GM23338 (cell line): ENCODE measurements at regions not wholly inside any gene's neighbourhood (a gene's known extent, or its start where the extent isn't known, plus 50 kb on each side); places are given as distances from the start of the nearest gene placed in this dataset.

ENCODE experiments used
- ATAC-seq: fragments of 200-7000 bp; cut with Tn5 transposase; 3 replicates; pipeline ENCODE4 v1.9.1; 2020
- DNase-seq: peaks from one replicate; pipeline ENCODE4 v3.0.0-alpha.2; 2015; ENCODE audit warnings: low spot score
- H2AFZ ChIP-seq: fragments of 200-600 bp; sonication (generic); 2 replicates; pipeline ENCODE4 v1.8.0; 2016; ENCODE audit warnings: antibody characterized with exemption, mild to moderate bottlenecking, moderate library complexity
- H3F3A ChIP-seq: fragments of 200-600 bp; sonication (generic); replicated peaks from 2 replicates; pipeline ENCODE4 v1.8.0; 2017; ENCODE audit warnings: antibody characterized with exemption, mixed run types, low read depth
- H3K27ac ChIP-seq: fragments of 200-600 bp; sonication (generic); 2 replicates; pipeline ENCODE4 v1.6.1; 2016; ENCODE audit warnings: low read depth
- H3K27me3 ChIP-seq: fragments of 200-600 bp; sonication (generic); 2 replicates; pipeline ENCODE4 v1.8.0; 2016; ENCODE audit warnings: mild to moderate bottlenecking, mixed run types, moderate library complexity; ENCODE audit not compliant: insufficient read depth
- H3K36me3 ChIP-seq: fragments of 200-600 bp; sonication (generic); 2 replicates; pipeline ENCODE4 v1.8.0; 2016; ENCODE audit warnings: mild to moderate bottlenecking; ENCODE audit not compliant: insufficient read depth
- H3K4me1 ChIP-seq: fragments of 200-600 bp; sonication (generic); 2 replicates; pipeline ENCODE4 v1.8.0; 2016; ENCODE audit warnings: mild to moderate bottlenecking, moderate library complexity; ENCODE audit not compliant: insufficient read depth
- H3K4me2 ChIP-seq: fragments of 200-600 bp; sonication (generic); 2 replicates; pipeline ENCODE4 v1.7.1; 2017; ENCODE audit warnings: mixed run types
- H3K4me3 ChIP-seq: fragments of 200-600 bp; sonication (generic); 2 replicates; pipeline ENCODE4 v1.6.1; 2016; ENCODE audit warnings: mixed run types
- H3K79me2 ChIP-seq: fragments of 200-600 bp; sonication (generic); replicated peaks from 2 replicates; pipeline ENCODE4 v1.8.0; 2017; ENCODE audit warnings: mild to moderate bottlenecking; ENCODE audit not compliant: insufficient read depth
- H3K9me2 ChIP-seq: fragments of 200-600 bp; sonication (generic); 2 replicates; pipeline ENCODE4 v1.8.0; 2017; ENCODE audit not compliant: insufficient read depth
- H4K20me1 ChIP-seq: fragments of 200-600 bp; sonication (generic); replicated peaks from 2 replicates; pipeline ENCODE4 v1.8.0; 2017; ENCODE audit warnings: mild to moderate bottlenecking; ENCODE audit not compliant: insufficient read depth
- H3K27ac Mint-ChIP-seq: 2 replicates; pipeline ENCODE4 v1.8.0; 2020; ENCODE audit warnings: inconsistent platforms, mild to moderate bottlenecking, moderate library complexity, mixed read lengths
- H3K27me3 Mint-ChIP-seq: 3 replicates; pipeline ENCODE4 v1.8.0; 2022; ENCODE audit warnings: low read depth, mild to moderate bottlenecking, moderate library complexity, mixed read lengths, inconsistent platforms; ENCODE audit not compliant: insufficient read depth, poor library complexity
- H3K36me3 Mint-ChIP-seq: 3 replicates; pipeline ENCODE4 v1.8.0; 2021; ENCODE audit warnings: low read depth, mild to moderate bottlenecking, inconsistent platforms, moderate library complexity, mixed read lengths
- H3K4me1 Mint-ChIP-seq: 3 replicates; pipeline ENCODE4 v1.8.0; 2020; ENCODE audit warnings: mild to moderate bottlenecking, inconsistent platforms, mixed read lengths
- H3K4me3 Mint-ChIP-seq: 3 replicates; pipeline ENCODE4 v1.8.0; 2021; ENCODE audit warnings: moderate library complexity, mild to moderate bottlenecking, inconsistent platforms, mixed read lengths
- H3K9me3 Mint-ChIP-seq: 3 replicates; pipeline ENCODE4 v1.8.0; 2020; ENCODE audit warnings: moderate library complexity, mild to moderate bottlenecking, inconsistent platforms, mixed read lengths
- CREB1 ChIP-seq: fragments of 250-450 bp; sonication (Bioruptor Pico); IDR thresholded peaks from 2 replicates; pipeline ENCODE4 v1.5.0; 2020; ENCODE audit warnings: low read depth, mild to moderate bottlenecking, moderate library complexity
- CTCF ChIP-seq, 2 experiments: fragments of 200-600 bp in 1 of 2; sonication (generic) in 1 of 2; conservative IDR thresholded peaks; 2 replicates each; pipeline versions ENCODE4 v1.5.1 to v1.6.1; 2016 to 2017; ENCODE audit warnings: antibody characterized with exemption in 2 of 2, low read depth in 2 of 2, mild to moderate bottlenecking in 2 of 2, moderate library complexity in 1 of 2
- ETS1 ChIP-seq: IDR thresholded peaks from 2 replicates; pipeline ENCODE4 v1.6.1; 2016; ENCODE audit warnings: antibody characterized with exemption
- EZH2 ChIP-seq: fragments of 200-600 bp; sonication (generic); IDR thresholded peaks from one replicate; pipeline ENCODE4 v1.8.0; 2017; ENCODE audit warnings: antibody characterized with exemption, mild to moderate bottlenecking, low read depth; ENCODE audit not compliant: unreplicated experiment
- EZH2phosphoT487 ChIP-seq: fragments of 200-600 bp; sonication (generic); IDR thresholded peaks from one replicate; pipeline ENCODE4 v1.8.1; 2018; ENCODE audit warnings: antibody characterized with exemption; ENCODE audit not compliant: unreplicated experiment
- JUNB ChIP-seq: IDR thresholded peaks from one replicate; pipeline ENCODE4 v1.6.1; 2016; ENCODE audit warnings: antibody characterized with exemption; ENCODE audit not compliant: unreplicated experiment
- NANOG ChIP-seq: IDR thresholded peaks from 2 replicates; pipeline ENCODE4 v1.6.1; 2016; ENCODE audit warnings: antibody characterized with exemption, borderline replicate concordance
- POLR2AphosphoS5 ChIP-seq: IDR thresholded peaks from 2 replicates; pipeline ENCODE4 v1.6.1; 2016; ENCODE audit warnings: antibody characterized with exemption, low read depth
- REST ChIP-seq: IDR thresholded peaks from one replicate; pipeline ENCODE4 v1.6.1; 2018; ENCODE audit warnings: antibody characterized with exemption; ENCODE audit not compliant: unreplicated experiment
- STAT1 ChIP-seq: IDR thresholded peaks from one replicate; pipeline ENCODE4 v1.6.1; 2016; ENCODE audit warnings: antibody characterized with exemption; ENCODE audit not compliant: unreplicated experiment
- ZNF114 ChIP-seq: fragments of 250-450 bp; sonication (Bioruptor Pico); IDR thresholded peaks from 2 replicates; pipeline ENCODE4 v1.5.0; 2020; ENCODE audit warnings: mild to moderate bottlenecking, moderate library complexity
- ZNF331 ChIP-seq: fragments of 250-450 bp; sonication (Bioruptor Pico); IDR thresholded peaks from 2 replicates; pipeline ENCODE4 v1.5.0; 2020; ENCODE audit warnings: low read depth, mild to moderate bottlenecking, moderate library complexity
- ZNF462 ChIP-seq: fragments of 250-450 bp; sonication (Bioruptor Pico); IDR thresholded peaks from 2 replicates; pipeline ENCODE4 v1.5.0; 2020; ENCODE audit warnings: mild to moderate bottlenecking, moderate library complexity

- H3F3A ChIP-seq: no peaks in the 10 kb centered on the region
- H3K4me3 ChIP-seq: no peak overlapping the region
- Mint-ChIP-seq H3K36me3 (no peaks in the 10 kb centered on the region; the same call in 2 of the 3 replicates), H3K27me3 (peaks cover 1% of the 10 kb centered on the region), H3K4me3 (no peak overlapping the region), H3K4me1 (no peaks in the 10 kb centered on the region), H3K27ac (no peak overlapping the region), H3K9me3 (peaks cover 4% of the 10 kb centered on the region; the same call in 1 of the 3 replicates)
- H3K27ac ChIP-seq: no peak overlapping the region
- no peaks in the 10 kb centered on the region for H3K9me2 ChIP-seq
- TF ChIP-seq ZNF114 (CRISPR knock-in tag) (no peak), ZNF331 (CRISPR knock-in tag) (no peak), REST (no peak), CREB1 (CRISPR knock-in tag) (no peak), NANOG (no peak), ZNF462 (CRISPR knock-in tag) (no peak), CTCF (conservative IDR thresholded peaks at IDR 0.05; ENCODE audit: low read depth in 2 of 2) (no peak), JUNB (no peak), ETS1 (no peak), STAT1 (no peak), POLR2AphosphoS5 (no peak), EZH2phosphoT487 (no peak), EZH2 (no peak)
- DNase-seq: no peak
- no peaks in the 10 kb centered on the region for H3K27me3 ChIP-seq
- no peak overlapping the region for H3K4me2 ChIP-seq
- no peaks in the 10 kb centered on the region for H3K79me2 ChIP-seq
- ATAC-seq: no peak
- no peaks in the 10 kb centered on the region for H4K20me1 ChIP-seq
- no peaks in the 10 kb centered on the region for H3K36me3 ChIP-seq
- no peak overlapping the region for H2AFZ ChIP-seq
- H3K4me1 ChIP-seq: no peaks in the 10 kb centered on the region
Measured at GRCh38 chr2:128970332-128971116, 651.9 kb upstream of the HS6ST1 start.
